Islet of Langerhans (tissue), 1 donor: ENCODE measurements at regions not wholly inside any gene's neighbourhood (a gene's known extent, or its start where the extent isn't known, plus 50 kb on each side); places are given as distances from the start of the nearest gene placed in this dataset.
"Not testable (repeated sequence)": the region's sequence is repeated elsewhere in the genome, so short reads cannot be mapped to it uniquely, and the experiment has no call there.

Experiments
- FAIRE-seq: peaks from one replicate; lab custom pipeline; 2011; peaks lifted over from hg19 to GRCh38; lab: Jason Lieb, UNC

- FAIRE-seq = no peak
These were observed 152.4 kb upstream of the ZC3H12C start for GRCh38 chr11:109940816-109941215.

DNA sequence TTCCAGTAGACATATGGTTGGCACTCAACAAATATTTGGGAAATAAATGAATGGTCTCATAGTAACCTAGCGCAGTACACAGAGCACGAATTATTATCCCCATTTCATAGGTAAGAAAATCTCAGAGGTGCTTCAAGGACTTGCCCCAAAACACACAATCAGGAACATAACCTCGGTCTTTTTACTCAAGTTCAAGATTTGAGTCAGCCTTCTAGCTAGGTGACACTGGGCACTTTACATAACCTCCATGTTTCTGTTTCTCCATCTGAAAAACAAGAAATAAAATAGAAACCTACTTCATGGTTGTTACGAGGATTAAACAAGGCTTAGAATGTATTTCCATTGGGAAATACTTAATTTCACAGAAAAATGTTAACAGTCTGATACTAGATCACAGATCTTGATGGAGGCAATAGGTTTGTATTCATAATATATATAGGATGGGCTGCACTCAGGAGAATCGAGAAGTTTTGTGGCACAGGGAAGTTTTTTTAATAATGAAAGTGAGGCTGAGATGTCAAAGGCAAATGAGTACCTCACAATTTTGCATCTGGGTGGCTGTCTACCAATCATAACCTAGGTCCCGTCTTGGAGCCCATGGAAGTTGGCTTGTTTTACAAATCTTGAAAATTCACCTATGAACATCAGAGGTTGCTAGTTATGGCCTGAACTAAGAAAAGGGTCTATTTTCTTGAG lies 147.4 kb upstream of the ZC3H12C start:
- no peak for FAIRE-seq

GRCh38 chr11:109946322-109946846 lies 146.8 kb upstream of the ZC3H12C start:
- FAIRE-seq = peak; percentile 98

DNA sequence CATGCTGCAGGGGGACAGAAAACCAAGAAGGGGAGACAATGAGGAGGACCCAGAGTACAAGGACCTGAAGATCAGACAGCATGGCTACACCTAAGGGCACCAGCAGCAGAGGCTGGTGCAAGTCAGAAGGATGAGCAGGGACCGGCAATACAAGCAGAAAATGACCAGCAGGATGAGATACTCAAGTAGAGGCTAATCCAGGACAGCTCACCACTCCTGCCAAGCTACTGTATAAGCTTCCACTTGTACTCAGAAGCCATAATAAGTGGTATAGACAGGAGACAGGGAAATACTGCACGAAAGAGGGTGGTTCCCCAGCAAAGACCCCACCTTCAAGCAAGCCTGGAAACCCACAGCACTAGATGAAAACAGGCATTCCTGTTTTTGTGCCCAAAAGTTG lies 138.7 kb upstream of the ZC3H12C start:
- no peak for FAIRE-seq

DNA sequence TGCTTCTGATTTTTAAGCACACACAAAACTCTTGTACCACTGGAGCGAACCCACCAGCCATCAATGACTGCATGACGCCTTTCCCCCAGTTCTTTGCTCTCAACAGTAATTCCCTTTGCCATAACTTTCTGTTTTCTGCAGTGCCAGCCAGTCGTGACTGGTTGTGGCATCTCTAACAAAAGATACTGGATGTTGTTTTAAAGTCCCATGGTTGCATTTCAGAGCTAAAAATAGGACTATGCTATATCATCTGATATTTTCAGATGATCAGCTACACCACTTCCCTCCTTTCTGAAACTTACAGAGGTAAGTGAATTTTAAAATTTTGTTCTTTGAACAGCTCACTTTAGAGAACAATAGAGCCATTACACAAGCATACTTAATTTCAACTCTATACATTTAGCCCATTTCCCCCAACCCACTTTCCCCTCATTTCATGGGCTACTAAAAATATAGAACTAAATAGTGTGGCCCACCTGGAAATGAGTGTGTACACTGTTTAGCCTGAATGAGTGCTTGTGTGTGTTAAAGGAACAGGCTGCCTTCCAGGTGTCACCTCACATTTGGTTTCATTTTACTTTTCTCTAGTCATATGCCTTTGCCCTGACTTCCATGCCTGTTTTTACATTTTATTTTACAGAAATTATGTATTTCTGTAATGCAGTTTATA lies 136.9 kb upstream of the ZC3H12C start:
- FAIRE-seq = no peak

GRCh38 chr11:109957000-109957399 lies 136.2 kb upstream of the ZC3H12C start:
- peak; percentile 64 for FAIRE-seq

DNA sequence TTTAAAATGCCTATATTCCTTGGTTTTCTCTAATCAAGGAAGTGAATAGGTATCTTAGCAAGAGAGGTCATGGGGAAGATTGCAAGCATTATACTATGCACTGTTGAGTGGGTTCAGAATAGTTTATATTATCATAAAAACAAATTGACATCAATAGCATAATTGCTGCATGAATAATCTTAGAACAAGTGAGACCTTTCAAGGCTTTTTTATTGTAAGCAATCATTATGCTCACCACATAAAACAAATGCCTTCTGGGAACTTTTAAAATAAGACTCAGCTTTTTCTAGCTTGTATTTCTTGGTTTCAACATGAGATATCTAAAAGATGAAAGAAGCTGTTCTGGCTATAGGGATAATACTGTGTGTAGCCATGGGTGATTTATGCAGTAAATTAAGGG lies 135.6 kb upstream of the ZC3H12C start:
- peak; percentile 33 for FAIRE-seq

- no peak for FAIRE-seq
These were observed 134.9 kb upstream of the ZC3H12C start for GRCh38 chr11:109958131-109958820.

GRCh38 chr11:109958821-109959166 lies 134.4 kb upstream of the ZC3H12C start:
- no peak for FAIRE-seq

GRCh38 chr11:109960831-109961230 lies 132.4 kb upstream of the ZC3H12C start:
- no peak for FAIRE-seq

DNA sequence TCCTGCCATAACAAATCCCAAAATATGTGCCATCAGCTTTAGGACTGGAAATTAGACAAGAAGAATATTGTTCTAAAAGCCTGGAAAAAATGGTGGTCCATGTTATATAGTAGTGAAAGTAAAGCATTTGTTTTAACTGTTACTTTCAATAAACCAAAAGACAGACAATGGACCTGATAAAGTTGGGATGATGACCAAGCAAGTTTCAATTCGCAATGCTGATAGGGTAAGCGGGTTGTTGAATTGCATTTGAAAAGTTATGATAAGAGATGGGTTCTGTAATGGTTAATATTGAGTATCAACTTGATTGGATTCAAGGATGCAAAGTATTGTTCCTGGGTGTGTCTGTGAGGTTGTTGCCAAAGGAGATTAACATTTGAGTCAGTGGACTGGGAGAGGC lies 131.9 kb upstream of the ZC3H12C start:
- no peak for FAIRE-seq

GRCh38 chr11:109963101-109963500 lies 130.1 kb upstream of the ZC3H12C start:
- FAIRE-seq = no peak

- no peak for FAIRE-seq
These were observed 128.7 kb upstream of the ZC3H12C start for GRCh38 chr11:109964487-109964886.

DNA sequence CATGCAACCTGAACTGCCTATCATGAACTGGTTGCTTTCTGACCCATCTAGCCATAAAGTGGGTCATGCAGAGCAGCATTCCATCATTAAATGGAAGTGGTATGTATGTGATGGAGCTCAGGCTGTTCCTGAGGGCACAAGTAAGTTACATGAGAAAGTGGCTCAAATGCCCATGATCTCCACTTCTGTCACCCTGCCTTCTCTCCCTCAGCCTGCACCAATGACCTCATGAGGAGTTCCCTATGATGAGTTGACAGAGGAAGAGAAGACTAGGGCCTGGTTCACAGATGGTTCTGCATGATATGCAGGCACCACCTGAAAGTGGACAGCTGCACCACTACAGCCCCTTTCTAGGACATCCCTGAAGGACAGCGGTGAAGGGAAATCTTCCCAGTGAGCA lies 127.7 kb upstream of the ZC3H12C start:
- not testable (repeated sequence) for FAIRE-seq

DNA sequence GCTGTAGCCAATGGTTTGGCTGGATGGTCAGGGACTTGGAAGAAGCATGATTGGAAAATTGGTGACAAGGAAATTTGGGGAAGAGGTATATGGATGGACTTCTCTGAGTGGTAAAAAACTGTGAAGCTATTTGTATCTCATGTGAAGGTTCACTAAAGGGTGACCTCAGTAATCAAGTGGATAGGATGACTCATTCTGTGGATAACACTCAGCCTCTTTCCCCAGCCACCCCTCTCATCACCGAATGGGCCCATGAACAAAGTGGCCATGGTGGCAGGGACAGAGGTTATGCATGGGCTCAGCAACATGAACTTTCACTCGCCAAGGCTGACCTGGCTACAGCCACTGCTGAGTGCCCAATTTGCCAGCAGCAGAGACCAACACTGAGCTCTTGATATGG lies 127.3 kb upstream of the ZC3H12C start:
- FAIRE-seq = not testable (repeated sequence)

GRCh38 chr11:109967136-109967535 lies 126.1 kb upstream of the ZC3H12C start:
- not testable (repeated sequence) for FAIRE-seq

- FAIRE-seq = no peak
These were observed 124.9 kb upstream of the ZC3H12C start for GRCh38 chr11:109968299-109968698.

DNA sequence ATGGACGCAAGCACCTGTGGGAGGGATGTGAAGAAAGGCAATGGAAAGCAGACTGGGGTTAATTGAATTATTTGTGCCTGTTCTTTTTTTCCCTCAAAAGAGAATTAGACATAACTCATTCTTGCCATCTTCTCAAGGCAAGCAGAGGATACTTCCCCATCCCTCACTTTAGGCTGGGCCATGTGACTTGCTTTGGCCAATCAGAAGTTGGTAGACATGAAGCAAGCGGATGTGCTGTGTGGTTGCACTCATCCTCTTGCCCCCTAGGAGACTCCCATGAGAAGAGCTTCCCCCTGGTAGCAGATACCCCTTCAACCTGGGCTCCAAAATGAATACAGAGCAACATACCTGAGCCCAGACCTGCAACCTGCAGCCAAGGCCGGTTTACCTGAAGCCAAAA lies 124.4 kb upstream of the ZC3H12C start:
- FAIRE-seq = no peak

GRCh38 chr11:109970516-109971183 lies 122.5 kb upstream of the ZC3H12C start:
- no peak for FAIRE-seq

GRCh38 chr11:109971184-109971523 lies 122.0 kb upstream of the ZC3H12C start:
- FAIRE-seq = no peak

- no peak for FAIRE-seq
These were observed 120.9 kb upstream of the ZC3H12C start for GRCh38 chr11:109972181-109972715.

DNA sequence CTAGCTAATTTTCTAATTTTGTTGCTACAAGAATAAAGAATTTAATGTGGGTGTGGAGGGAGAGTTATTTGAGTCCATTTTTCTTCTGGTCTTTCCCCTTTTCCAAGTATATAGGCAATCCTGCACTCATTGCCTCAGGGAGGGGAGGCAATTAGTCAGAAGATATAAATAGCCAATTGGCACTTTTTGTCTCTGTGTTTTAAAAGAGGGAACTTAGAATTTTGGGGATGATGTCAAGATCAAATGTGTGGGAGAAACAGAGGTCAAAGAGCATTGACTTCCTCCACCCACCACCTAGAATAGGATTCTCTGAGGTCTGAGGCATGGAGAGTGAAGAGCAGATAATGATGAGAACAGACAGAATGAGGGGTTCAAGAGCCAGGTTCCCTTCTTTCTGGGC lies 120.3 kb upstream of the ZC3H12C start:
- FAIRE-seq = no peak

DNA sequence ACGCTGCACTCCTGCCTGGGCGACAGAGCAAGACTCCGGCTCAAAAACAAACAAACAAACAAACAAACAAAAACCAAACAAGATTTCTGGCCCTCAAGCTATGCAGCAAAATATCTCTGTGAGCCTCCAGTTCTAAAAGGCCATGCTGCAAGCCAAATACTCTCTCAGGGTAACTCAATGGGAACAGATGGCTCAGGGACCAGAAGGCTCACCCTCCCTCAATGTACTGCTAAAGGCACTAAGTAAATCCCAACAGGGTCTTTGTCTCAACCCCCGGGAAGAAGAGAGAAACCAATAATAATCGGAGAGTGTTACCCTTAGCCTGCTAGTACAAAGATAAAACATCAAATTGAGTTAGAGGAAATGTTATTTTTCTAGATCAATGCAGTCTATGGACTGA lies 119.7 kb upstream of the ZC3H12C start:
- FAIRE-seq = no peak
